ENCODE measurements at regions not wholly inside any gene's neighbourhood (a gene's known extent, or its start where the extent isn't known, plus 50 kb on each side); places are given as distances from the start of the nearest gene placed in this dataset.
"Not testable (repeated sequence)": the region's sequence is repeated elsewhere in the genome, so short reads cannot be mapped to it uniquely, and the experiment has no call there.

- H3K27ac Mint-ChIP-seq: no peak overlapping the region
Observed at GRCh38 chr9:29176786-29177185, 1603.5 kb upstream of the C9orf72 start.

GRCh38 chr9:29183971-29184370 lies 1610.7 kb upstream of the C9orf72 start:
- intact Hi-C loops (cut with micrococcal nuclease): no loop called here

More at GRCh38 chr9:29176786-29177185, 1603.5 kb upstream of the C9orf72 start:
- intact Hi-C loops (cut with micrococcal nuclease): no loop called here
- no peaks in the 10 kb centered on the region for H3K9me3 Mint-ChIP-seq
- no peaks in the 10 kb centered on the region for H3K4me1 Mint-ChIP-seq
- DNase-seq: no peak
- no peak overlapping the region for H3K4me3 Mint-ChIP-seq
- H3K27me3 Mint-ChIP-seq: no peaks in the 10 kb centered on the region
- no peaks in the 10 kb centered on the region for H3K36me3 Mint-ChIP-seq (ENCODE audit: low read depth)

GRCh38 chr9:29188771-29189170 lies 1615.5 kb upstream of the C9orf72 start:
- DNase-seq; H3K27ac Mint-ChIP-seq; intact Hi-C loops (cut with micrococcal nuclease); H3K4me3 Mint-ChIP-seq; H3K27me3 Mint-ChIP-seq; H3K9me3 Mint-ChIP-seq; H3K36me3 Mint-ChIP-seq (ENCODE audit: low read depth); H3K4me1 Mint-ChIP-seq: not testable (repeated sequence)

More at GRCh38 chr9:29183971-29184370, 1610.7 kb upstream of the C9orf72 start:
- H3K4me3 Mint-ChIP-seq: no peak overlapping the region
- H3K27ac Mint-ChIP-seq: no peak overlapping the region
- H3K36me3 Mint-ChIP-seq (ENCODE audit: low read depth): no peaks in the 10 kb centered on the region
- H3K27me3 Mint-ChIP-seq: no peaks in the 10 kb centered on the region
- no peaks in the 10 kb centered on the region for H3K4me1 Mint-ChIP-seq
- no peak for DNase-seq
- no peaks in the 10 kb centered on the region for H3K9me3 Mint-ChIP-seq

GRCh38 chr9:29189221-29189620 lies 1615.9 kb upstream of the C9orf72 start:
- not testable (repeated sequence) for DNase-seq, H3K27me3 Mint-ChIP-seq

GRCh38 chr9:29198861-29199260 lies 1625.6 kb upstream of the C9orf72 start:
- H3K27me3 Mint-ChIP-seq: no peaks in the 10 kb centered on the region
- no peaks in the 10 kb centered on the region for H3K9me3 Mint-ChIP-seq
- no peak for DNase-seq
- H3K27ac Mint-ChIP-seq: no peak overlapping the region
- no peak overlapping the region for H3K4me3 Mint-ChIP-seq
- H3K36me3 Mint-ChIP-seq (ENCODE audit: low read depth): no peaks in the 10 kb centered on the region
- no peaks in the 10 kb centered on the region for H3K4me1 Mint-ChIP-seq
- intact Hi-C loops (cut with micrococcal nuclease): no loop called here

More at GRCh38 chr9:29189221-29189620, 1615.9 kb upstream of the C9orf72 start:
- H3K27ac Mint-ChIP-seq; H3K4me1 Mint-ChIP-seq; H3K9me3 Mint-ChIP-seq; intact Hi-C loops (cut with micrococcal nuclease); H3K36me3 Mint-ChIP-seq (ENCODE audit: low read depth); H3K4me3 Mint-ChIP-seq: not testable (repeated sequence)

GRCh38 chr9:29199975-29200374 lies 1626.7 kb upstream of the C9orf72 start:
- intact Hi-C loops (cut with micrococcal nuclease): no loop called here
- Mint-ChIP-seq H3K9me3 (no peaks in the 10 kb centered on the region), H3K27me3 (no peaks in the 10 kb centered on the region), H3K27ac (no peak overlapping the region), H3K4me3 (no peak overlapping the region), H3K4me1 (no peaks in the 10 kb centered on the region), H3K36me3 (ENCODE audit: low read depth) (no peaks in the 10 kb centered on the region)
- no peak for DNase-seq

GRCh38 chr9:29200650-29201049 lies 1627.4 kb upstream of the C9orf72 start:
- H3K27me3 Mint-ChIP-seq: no peaks in the 10 kb centered on the region
- no peak overlapping the region for H3K4me3 Mint-ChIP-seq
- no peaks in the 10 kb centered on the region for H3K9me3 Mint-ChIP-seq
- no peaks in the 10 kb centered on the region for H3K4me1 Mint-ChIP-seq
- no peak overlapping the region for H3K27ac Mint-ChIP-seq
- no peaks in the 10 kb centered on the region for H3K36me3 Mint-ChIP-seq (ENCODE audit: low read depth)
- DNase-seq: no peak
- intact Hi-C loops (cut with micrococcal nuclease): no loop called here

- Mint-ChIP-seq H3K27ac (no peak overlapping the region), H3K4me3 (no peak overlapping the region), H3K4me1 (no peaks in the 10 kb centered on the region), H3K27me3 (no peaks in the 10 kb centered on the region), H3K36me3 (ENCODE audit: low read depth) (no peaks in the 10 kb centered on the region), H3K9me3 (no peaks in the 10 kb centered on the region)
- no peak for DNase-seq
- intact Hi-C loops (cut with micrococcal nuclease): no loop called here
Observed at GRCh38 chr9:29203244-29203930, 1630.1 kb upstream of the C9orf72 start.

GRCh38 chr9:29208670-29209069 lies 1635.4 kb upstream of the C9orf72 start:
- Mint-ChIP-seq H3K4me1 (peaks cover 2% of the 10 kb centered on the region), H3K27ac (no peak overlapping the region), H3K9me3 (no peaks in the 10 kb centered on the region), H3K36me3 (ENCODE audit: low read depth) (no peaks in the 10 kb centered on the region), H3K4me3 (no peak overlapping the region), H3K27me3 (peaks cover 29% of the 10 kb centered on the region)
- no peak for DNase-seq
- intact Hi-C loops (cut with micrococcal nuclease): no loop called here

GRCh38 chr9:29209748-29210291 lies 1636.5 kb upstream of the C9orf72 start:
- Mint-ChIP-seq H3K4me1 (peaks cover 2% of the 10 kb centered on the region), H3K9me3 (no peaks in the 10 kb centered on the region), H3K27ac (no peak overlapping the region), H3K27me3 (peaks cover 41% of the 10 kb centered on the region), H3K36me3 (ENCODE audit: low read depth) (no peaks in the 10 kb centered on the region), H3K4me3 (no peak overlapping the region)
- intact Hi-C loops (cut with micrococcal nuclease): loop anchor here (5.0 kb wide), 1 partner anchor 1483 kb away; no protein-coding TSS in a partner anchor
- DNase-seq: no peak

- DNase-seq: no peak
- H3K27me3 Mint-ChIP-seq: peaks cover 48% of the 10 kb centered on the region
- no peak overlapping the region for H3K27ac Mint-ChIP-seq
- intact Hi-C loops (cut with micrococcal nuclease): loop anchor here (5.0 kb wide), 1 partner anchor 1484 kb away; no protein-coding TSS in a partner anchor
- H3K36me3 Mint-ChIP-seq (ENCODE audit: low read depth): no peaks in the 10 kb centered on the region
- no peak overlapping the region for H3K4me3 Mint-ChIP-seq
- no peaks in the 10 kb centered on the region for H3K9me3 Mint-ChIP-seq
- H3K4me1 Mint-ChIP-seq: peaks cover 2% of the 10 kb centered on the region
Observed at GRCh38 chr9:29211003-29211579, 1637.8 kb upstream of the C9orf72 start.

- peak; percentile 79 for DNase-seq
- H3K27me3 Mint-ChIP-seq: peaks cover 52% of the 10 kb centered on the region
Observed at GRCh38 chr9:29211580-29212396, 1638.5 kb upstream of the C9orf72 start.

GRCh38 chr9:29212397-29213387 lies 1639.4 kb upstream of the C9orf72 start:
- Mint-ChIP-seq H3K27ac (no peak overlapping the region), H3K36me3 (ENCODE audit: low read depth) (no peaks in the 10 kb centered on the region), H3K27me3 (peaks cover 52% of the 10 kb centered on the region), H3K4me1 (peaks cover 2% of the 10 kb centered on the region), H3K9me3 (no peaks in the 10 kb centered on the region), H3K4me3 (peak overlapping the region; percentile 34)
- no peak for DNase-seq
- intact Hi-C loops (cut with micrococcal nuclease): loop anchor here (5.0 kb wide), 1 partner anchor 1485 kb away; no protein-coding TSS in a partner anchor

More at GRCh38 chr9:29211580-29212396, 1638.5 kb upstream of the C9orf72 start:
- Mint-ChIP-seq H3K4me1 (peaks cover 2% of the 10 kb centered on the region), H3K9me3 (no peaks in the 10 kb centered on the region), H3K4me3 (no peak overlapping the region), H3K36me3 (ENCODE audit: low read depth) (no peaks in the 10 kb centered on the region), H3K27ac (no peak overlapping the region)
- intact Hi-C loops (cut with micrococcal nuclease): loop anchor here (5.0 kb wide), 1 partner anchor 1484 kb away; no protein-coding TSS in a partner anchor
